Small intestine (tissue), 7 donors: ENCODE measurements at regions not wholly inside any gene's neighbourhood (a gene's known extent, or its start where the extent isn't known, plus 50 kb on each side); places are given as distances from the start of the nearest gene placed in this dataset.

Experiments used
- DNase-seq, 2 donors: peaks; one replicate each; pipeline versions ENCODE4 v3.0.0 to v3.0.0-alpha.2; 2013
- FAIRE-seq: peaks from 2 replicates; lab custom pipeline; 2012; peaks lifted over from hg19 to GRCh38; lab: Jason Lieb, UNC
- H3K27ac ChIP-seq, 3 donors: one replicate each; pipeline ENCODE4 v1.5.1; 2013; ENCODE audit warnings: low read length in 2 of 3, mild to moderate bottlenecking in 2 of 3, control low read depth in 1 of 3, inconsistent platforms in 1 of 3, low read depth in 1 of 3, moderate library complexity in 1 of 3
- H3K27me3 ChIP-seq, 3 donors: one replicate each; pipeline ENCODE4 v1.6.1; 2013; ENCODE audit warnings: low read length in 3 of 3, inconsistent platforms in 1 of 3; ENCODE audit not compliant: control insufficient read depth in 3 of 3, insufficient read depth in 3 of 3
- H3K36me3 ChIP-seq, 3 donors: one replicate each; pipeline ENCODE4 v1.6.1; 2013; ENCODE audit warnings: low read length in 3 of 3, inconsistent platforms in 1 of 3, low read depth in 1 of 3, mild to moderate bottlenecking in 1 of 3, moderate library complexity in 1 of 3; ENCODE audit not compliant: control insufficient read depth in 3 of 3, insufficient read depth in 2 of 3
- H3K4me1 ChIP-seq, 3 donors: one replicate each; pipeline ENCODE4 v1.6.1; 2013; ENCODE audit warnings: low read length in 2 of 3, inconsistent platforms in 1 of 3, low read depth in 1 of 3, mild to moderate bottlenecking in 1 of 3, moderate library complexity in 1 of 3; ENCODE audit not compliant: control insufficient read depth in 3 of 3, insufficient read depth in 2 of 3
- H3K4me3 ChIP-seq, 3 donors: one replicate each; pipeline ENCODE4 v1.5.1; 2013; ENCODE audit warnings: low read length in 3 of 3, control low read depth in 1 of 3, inconsistent platforms in 1 of 3, low read depth in 1 of 3, mild to moderate bottlenecking in 1 of 3, moderate library complexity in 1 of 3
- H3K9me3 ChIP-seq, 2 donors: one replicate each; pipeline ENCODE4 v1.6.1; 2013; ENCODE audit warnings: low read depth in 1 of 2, low read length in 1 of 2; ENCODE audit not compliant: control insufficient read depth in 2 of 2, insufficient read depth in 1 of 2
- WGBS, 3 donors: extraction: QIAGEN DNeasy Blood & Tissue Kit; methylation state at CpG; one replicate each; pipeline ENCODE4 v1.1.7; 2013; 5-methylcytosine and 5-hydroxymethylcytosine counted together
- donor health status: healthy with polysubstance abuse.
- donor health status: control.
- donor health status: control.
- donor health status: Bipolar disorder and iron deficiency.
- donor health status: healthy.

DNA sequence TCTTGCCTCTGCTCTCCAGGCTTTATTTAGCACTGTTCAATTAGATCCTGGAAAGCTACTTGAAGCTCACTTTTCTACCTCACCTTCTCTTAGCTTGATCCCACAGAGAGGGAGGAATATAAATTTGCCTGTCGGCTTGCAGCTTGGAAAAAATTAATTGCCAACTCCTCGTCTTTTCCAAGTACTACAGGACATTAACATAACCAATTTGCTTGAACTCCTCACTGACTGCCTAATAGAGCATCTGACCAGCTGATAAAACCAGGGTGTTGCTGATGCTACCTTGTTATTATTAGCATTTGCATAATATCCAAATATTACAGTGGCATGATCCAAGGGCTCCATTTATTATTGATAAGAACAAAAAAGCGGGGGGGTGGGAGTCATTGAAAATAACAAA lies 561.8 kb downstream of the MCTP2 start:
- no peaks in the 10 kb centered on the region for H3K9me3 ChIP-seq
- H3K27me3 ChIP-seq = no peaks in the 10 kb centered on the region
- H3K4me3 ChIP-seq = no peak overlapping the region
- FAIRE-seq (no peak), DNase-seq (no peak)
- H3K27ac ChIP-seq = no peak overlapping the region
- 75 to 91% (median 83%) methylated on average over 3 of the region's 3 CpGs for WGBS, 3 donors
- H3K4me1 ChIP-seq = no peaks in the 10 kb centered on the region
- H3K36me3 ChIP-seq = no peaks in the 10 kb centered on the region

GRCh38 chr15:94793641-94794040 lies 562.3 kb downstream of the MCTP2 start:
- H3K36me3 ChIP-seq = no peaks in the 10 kb centered on the region
- H3K27me3 ChIP-seq = no peaks in the 10 kb centered on the region
- FAIRE-seq = no peak
- H3K4me3 ChIP-seq = no peak overlapping the region
- DNase-seq = no peak
- H3K9me3 ChIP-seq = no peaks in the 10 kb centered on the region
- WGBS, 3 donors = 58 to 71% (median 68%) methylated on average over 7 of the region's 7 CpGs
- H3K27ac ChIP-seq = no peak overlapping the region
- H3K4me1 ChIP-seq = no peaks in the 10 kb centered on the region

- DNase-seq (no peak), FAIRE-seq (no peak)
- H3K4me3 ChIP-seq = no peak overlapping the region
- no peaks in the 10 kb centered on the region for H3K36me3 ChIP-seq
- no peaks in the 10 kb centered on the region for H3K9me3 ChIP-seq
- no peaks in the 10 kb centered on the region for H3K4me1 ChIP-seq
- no peak overlapping the region for H3K27ac ChIP-seq
- H3K27me3 ChIP-seq = no peaks in the 10 kb centered on the region
- 37 to 49% (median 44%) methylated on average over 2 of the region's 2 CpGs for WGBS, 3 donors
These were observed 573.3 kb downstream of the MCTP2 start for GRCh38 chr15:94804613-94805012.

DNA sequence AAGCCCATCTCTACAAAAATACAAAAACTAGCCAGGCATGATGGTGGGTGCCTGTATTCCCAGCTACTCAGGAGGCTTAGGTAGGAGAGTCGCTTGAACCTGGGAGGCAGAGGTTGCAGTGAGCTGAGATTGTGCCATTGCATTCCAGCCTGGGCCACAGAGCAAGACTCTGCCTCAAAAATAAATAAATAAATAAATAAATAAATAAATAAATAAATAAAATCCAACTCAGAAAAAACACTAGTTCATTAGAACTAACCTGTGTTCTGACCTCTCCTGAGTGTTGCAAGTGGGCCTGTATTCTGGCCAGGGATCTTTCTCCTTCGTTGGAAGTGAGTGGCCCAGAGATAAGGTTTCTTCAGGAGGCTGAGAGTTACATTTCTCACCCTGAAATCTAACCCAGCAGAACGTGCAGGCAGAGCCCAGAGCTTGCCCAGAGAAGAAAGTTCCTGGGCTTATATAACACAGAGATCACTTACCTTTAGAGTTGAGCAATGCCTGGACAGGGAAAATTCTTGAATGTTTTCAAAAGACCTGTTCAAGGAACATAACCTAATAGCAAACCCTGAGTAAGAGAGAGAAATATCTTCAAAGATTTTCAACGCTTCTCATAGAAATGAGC lies 583.9 kb downstream of the MCTP2 start:
- FAIRE-seq = no peak
- no peak overlapping the region for H3K27ac ChIP-seq
- H3K27me3 ChIP-seq = no peaks in the 10 kb centered on the region
- no peak overlapping the region for H3K4me3 ChIP-seq
- no peaks in the 10 kb centered on the region for H3K9me3 ChIP-seq
- no peak for DNase-seq
- WGBS, 3 donors = 65 to 82% (median 70%) methylated on average over 4 of the region's 4 CpGs
- no peaks in the 10 kb centered on the region for H3K4me1 ChIP-seq
- no peaks in the 10 kb centered on the region for H3K36me3 ChIP-seq

GRCh38 chr15:94815914-94816313 lies 584.6 kb downstream of the MCTP2 start:
- WGBS, 3 donors = 78 to 85% (median 80%) methylated on average over 5 of the region's 5 CpGs
- H3K27me3 ChIP-seq = no peaks in the 10 kb centered on the region
- no peaks in the 10 kb centered on the region for H3K36me3 ChIP-seq
- H3K9me3 ChIP-seq = no peaks in the 10 kb centered on the region
- no peak for FAIRE-seq
- H3K4me3 ChIP-seq = no peak overlapping the region
- H3K27ac ChIP-seq = no peak overlapping the region
- DNase-seq = no peak
- H3K4me1 ChIP-seq = no peaks in the 10 kb centered on the region

GRCh38 chr15:94829887-94830884 lies 598.8 kb downstream of the MCTP2 start:
- H3K36me3 ChIP-seq = no peaks in the 10 kb centered on the region
- no peaks in the 10 kb centered on the region for H3K4me1 ChIP-seq
- WGBS, 3 donors = 90 to 92% (median 91%) methylated on average over 15 of the region's 15 CpGs
- peaks cover 0 to 9% of the 10 kb centered on the region in 2 donors for H3K9me3 ChIP-seq
- H3K4me3 ChIP-seq = no peak overlapping the region
- H3K27ac ChIP-seq = no peak overlapping the region
- FAIRE-seq (no peak), DNase-seq (no peak)
- H3K27me3 ChIP-seq = no peaks in the 10 kb centered on the region

GRCh38 chr15:94834000-94834399 lies 602.6 kb downstream of the MCTP2 start:
- DNase-seq (no peak), FAIRE-seq (no peak)
- Histone ChIP-seq H3K4me1 (no peaks in the 10 kb centered on the region), H3K4me3 (no peak overlapping the region), H3K36me3 (no peaks in the 10 kb centered on the region), H3K27me3 (no peaks in the 10 kb centered on the region), H3K27ac (no peak overlapping the region), H3K9me3 (peaks cover 0 to 9% of the 10 kb centered on the region in 2 donors)
- 92 to 95% (median 94%) methylated on average over 3 of the region's 3 CpGs for WGBS, 3 donors

DNA sequence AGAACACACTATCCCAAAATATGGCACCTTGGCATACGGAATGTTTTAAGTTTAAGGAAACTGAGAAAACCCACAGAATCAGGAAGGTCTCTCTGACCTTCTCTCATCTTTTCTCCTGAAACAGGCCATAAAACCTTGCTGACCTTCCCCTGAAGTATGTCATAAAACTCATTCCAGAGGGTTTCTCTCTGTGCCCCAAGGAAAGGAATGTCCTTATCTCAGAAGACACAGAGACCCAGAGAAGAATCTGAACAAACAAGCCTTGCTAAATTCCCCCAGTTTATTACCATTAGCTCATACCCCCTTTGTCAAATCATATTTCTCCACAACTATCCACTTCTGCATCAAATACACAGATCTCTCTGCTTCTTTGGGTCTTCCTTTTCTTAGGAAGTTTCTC lies 603.1 kb downstream of the MCTP2 start:
- DNase-seq = peak in 1 of 2 donors; percentile 11
- H3K4me3 ChIP-seq = no peak overlapping the region
- H3K36me3 ChIP-seq = no peaks in the 10 kb centered on the region
- H3K9me3 ChIP-seq = peaks cover 0 to 9% of the 10 kb centered on the region in 2 donors
- H3K4me1 ChIP-seq = no peaks in the 10 kb centered on the region
- H3K27ac ChIP-seq = no peak overlapping the region
- FAIRE-seq = no peak
- 80 to 83% (median 82%) methylated on average over 1 of the region's 1 CpG for WGBS, 3 donors
- no peaks in the 10 kb centered on the region for H3K27me3 ChIP-seq
